ENCODE measurements at regions not wholly inside any gene's neighbourhood (a gene's known extent, or its start where the extent isn't known, plus 50 kb on each side); places are given as distances from the start of the nearest gene placed in this dataset.

DNA sequence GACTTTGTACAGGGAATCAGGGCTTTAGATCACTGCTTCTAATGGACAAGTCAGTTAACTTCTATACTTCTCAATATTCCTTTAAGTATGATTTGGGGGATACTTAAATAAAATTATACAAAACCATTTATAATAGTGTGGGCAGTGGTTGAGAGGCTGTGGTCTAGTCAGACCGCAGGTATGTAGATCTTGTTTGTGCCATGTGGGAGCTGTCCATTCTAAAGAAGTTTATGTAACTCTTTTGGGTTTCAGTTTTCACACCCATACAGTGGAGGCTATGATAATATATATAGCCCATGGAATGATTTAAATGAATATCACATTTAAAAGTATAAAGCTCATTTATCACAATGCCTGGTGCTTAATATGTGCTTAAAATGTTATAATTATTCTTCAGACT lies 654.3 kb upstream of the KIF2B start:
- Histone ChIP-seq H3K9me3 (ENCODE audit: low read length) (peaks cover 72% of the 10 kb centered on the region), H3K9ac (ENCODE audit: insufficient read depth, low read depth, low read length) (no peak overlapping the region), H3K4me3 (replicated peaks in 1 of 3; ENCODE audit: insufficient read depth in 1 of 3, low read depth in 2 of 3, low read length in 3 of 3) (no peak overlapping the region), H3K27ac (ENCODE audit: extremely low read length, insufficient read depth, low read length) (no peak overlapping the region), H4K20me1 (ENCODE audit: insufficient read depth, low read length) (no peaks in the 10 kb centered on the region), H3K27me3 (ENCODE audit: control insufficient read depth in 1 of 2, insufficient read depth in 2 of 2, low read length in 2 of 2) (no peaks in the 10 kb centered on the region), H3K4me1 (ENCODE audit: insufficient read depth, low read length) (no peaks in the 10 kb centered on the region), H2AFZ (ENCODE audit: low read length) (no peak overlapping the region), H3K4me2 (ENCODE audit: low read depth, low read length) (no peak overlapping the region), H3K36me3 (replicated peaks in 1 of 2; ENCODE audit: control insufficient read depth in 1 of 2, insufficient read depth in 2 of 2, low read length in 2 of 2) (no peaks in the 10 kb centered on the region), H3K79me2 (ENCODE audit: insufficient read depth, low read length) (no peaks in the 10 kb centered on the region)
- CTCF ChIA-PET (ENCODE audit: low intra/inter-chr PET ratio, low total read pairs): no interaction called here
- WGBS (ENCODE audit: low lambda C conversion rate): 4% methylated on average over 1 of the region's 1 CpG
- intact Hi-C loops (cut with micrococcal nuclease; ENCODE audit: unreplicated experiment) (no loop called here), in situ Hi-C loops (cut with HindIII; ENCODE audit: extremely low pct_ligation_motif_present, low pct_unique_long_range_greater_than_20kb) (no loop called here)
- DNase-seq (ENCODE audit: low spot score) (no peak), ATAC-seq (no peak), FAIRE-seq (no peak)
- TF ChIP-seq ZMAT3 (CRISPR knock-in tag; conservative IDR thresholded peaks at IDR 0.05) (no peak), NFE2 (CRISPR knock-in tag; IDR thresholded peaks at IDR 0.05) (no peak), KDM2A (CRISPR knock-in tag; IDR thresholded peaks at IDR 0.05; ENCODE audit: borderline replicate concordance, low read depth) (no peak), TOE1 (CRISPR knock-in tag; IDR thresholded peaks at IDR 0.05) (no peak)
- POLR2A ChIA-PET: no interaction called here
- BruUV-seq (replicated peaks): no TSS peak

DNA sequence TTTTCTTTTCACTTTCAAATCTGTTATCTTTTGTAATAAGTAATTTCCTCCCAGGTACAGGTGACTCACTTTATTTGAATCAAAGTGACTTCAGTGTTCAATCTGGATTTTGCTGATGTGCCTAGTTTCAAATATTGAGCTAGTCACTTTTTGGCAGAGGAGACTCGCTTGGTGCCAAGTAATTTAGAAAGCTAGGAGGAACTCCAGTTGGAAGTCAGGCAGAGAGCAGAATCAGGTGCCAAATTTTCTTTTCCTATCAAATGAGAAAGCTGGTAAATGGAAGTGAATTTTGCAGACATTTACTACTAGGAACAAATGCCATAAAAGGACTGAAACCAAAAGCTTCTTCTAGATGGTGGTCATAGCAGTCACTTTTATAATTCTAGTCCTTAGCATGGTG lies 656.0 kb upstream of the KIF2B start:
- intact Hi-C loops (cut with micrococcal nuclease; ENCODE audit: unreplicated experiment): no loop called here
- Histone ChIP-seq H3K4me3 (replicated peaks in 1 of 3; ENCODE audit: insufficient read depth in 1 of 3, low read depth in 2 of 3, low read length in 3 of 3) (no peak overlapping the region), H3K9me3 (ENCODE audit: low read length) (peaks cover 61% of the 10 kb centered on the region), H3K4me2 (ENCODE audit: low read depth, low read length) (no peak overlapping the region), H3K9ac (ENCODE audit: insufficient read depth, low read depth, low read length) (no peak overlapping the region), H3K27me3 (ENCODE audit: control insufficient read depth in 1 of 2, insufficient read depth in 2 of 2, low read length in 2 of 2) (no peaks in the 10 kb centered on the region), H3K27ac (ENCODE audit: extremely low read length, insufficient read depth, low read length) (no peak overlapping the region), H3K4me1 (ENCODE audit: insufficient read depth, low read length) (no peaks in the 10 kb centered on the region), H3K36me3 (replicated peaks in 1 of 2; ENCODE audit: control insufficient read depth in 1 of 2, insufficient read depth in 2 of 2, low read length in 2 of 2) (no peaks in the 10 kb centered on the region), H4K20me1 (ENCODE audit: insufficient read depth, low read length) (no peaks in the 10 kb centered on the region), H3K79me2 (ENCODE audit: insufficient read depth, low read length) (no peaks in the 10 kb centered on the region), H2AFZ (ENCODE audit: low read length) (no peak overlapping the region)
- BruUV-seq (replicated peaks): no TSS peak
- ChIA-PET CTCF (ENCODE audit: low intra/inter-chr PET ratio, low total read pairs) (no interaction called here), POLR2A (no interaction called here)
- in situ Hi-C loops (cut with HindIII; ENCODE audit: extremely low pct_ligation_motif_present, low pct_unique_long_range_greater_than_20kb): no loop called here
- DNase-seq (ENCODE audit: low spot score): no peak
- FAIRE-seq: no peak
- ATAC-seq: no peak
- no peak for TF ChIP-seq ZNF530 (CRISPR knock-in tag; IDR thresholded peaks at IDR 0.05; ENCODE audit: low read depth)
- TF ChIP-seq, protein P1, sequence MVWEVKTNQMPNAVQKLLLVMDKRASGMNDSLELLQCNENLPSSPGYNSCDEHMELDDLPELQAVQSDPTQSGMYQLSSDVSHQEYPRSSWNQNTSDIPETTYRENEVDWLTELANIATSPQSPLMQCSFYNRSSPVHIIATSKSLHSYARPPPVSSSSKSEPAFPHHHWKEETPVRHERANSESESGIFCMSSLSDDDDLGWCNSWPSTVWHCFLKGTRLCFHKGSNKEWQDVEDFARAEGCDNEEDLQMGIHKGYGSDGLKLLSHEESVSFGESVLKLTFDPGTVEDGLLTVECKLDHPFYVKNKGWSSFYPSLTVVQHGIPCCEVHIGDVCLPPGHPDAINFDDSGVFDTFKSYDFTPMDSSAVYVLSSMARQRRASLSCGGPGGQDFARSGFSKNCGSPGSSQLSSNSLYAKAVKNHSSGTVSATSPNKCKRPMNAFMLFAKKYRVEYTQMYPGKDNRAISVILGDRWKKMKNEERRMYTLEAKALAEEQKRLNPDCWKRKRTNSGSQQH (CRISPR knock-in tag; IDR thresholded peaks at IDR 0.05; ENCODE audit: low read depth): no peak
- TF ChIP-seq, protein P2, sequence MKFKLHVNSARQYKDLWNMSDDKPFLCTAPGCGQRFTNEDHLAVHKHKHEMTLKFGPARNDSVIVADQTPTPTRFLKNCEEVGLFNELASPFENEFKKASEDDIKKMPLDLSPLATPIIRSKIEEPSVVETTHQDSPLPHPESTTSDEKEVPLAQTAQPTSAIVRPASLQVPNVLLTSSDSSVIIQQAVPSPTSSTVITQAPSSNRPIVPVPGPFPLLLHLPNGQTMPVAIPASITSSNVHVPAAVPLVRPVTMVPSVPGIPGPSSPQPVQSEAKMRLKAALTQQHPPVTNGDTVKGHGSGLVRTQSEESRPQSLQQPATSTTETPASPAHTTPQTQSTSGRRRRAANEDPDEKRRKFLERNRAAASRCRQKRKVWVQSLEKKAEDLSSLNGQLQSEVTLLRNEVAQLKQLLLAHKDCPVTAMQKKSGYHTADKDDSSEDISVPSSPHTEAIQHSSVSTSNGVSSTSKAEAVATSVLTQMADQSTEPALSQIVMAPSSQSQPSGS (CRISPR knock-in tag; IDR thresholded peaks at IDR 0.05): no peak
- TF ChIP-seq TCF12 (IDR thresholded peaks at IDR 0.05): no peak
- TF ChIP-seq TCF12 (CRISPR knock-in tag; IDR thresholded peaks at IDR 0.05): no peak
- no peak for TF ChIP-seq ZBTB38 (CRISPR knock-in tag; IDR thresholded peaks at IDR 0.05)
- 0% methylated on average over 1 of the region's 1 CpG for WGBS (ENCODE audit: low lambda C conversion rate)

Data from HepG2 (cell line).